A673 (cell line): ENCODE measurements at regions not wholly inside any gene's neighbourhood (a gene's known extent, or its start where the extent isn't known, plus 50 kb on each side); places are given as distances from the start of the nearest gene placed in this dataset.

Experiments
- EZH2 ChIP-seq: fragments of 200-600 bp; sonication (generic); IDR thresholded peaks from 2 replicates; pipeline ENCODE4 v1.6.1; 2017; ENCODE audit warnings: borderline replicate concordance, low read depth, mild to moderate bottlenecking, mixed read lengths, antibody characterized with exemption, low read length; ENCODE audit not compliant: poor library complexity, severe bottlenecking
- TF ChIP-seq, protein P1 (sequence below): fragments of 300-800, 200-600 bp; sonication (generic); conservative IDR thresholded peaks from 2 replicates; pipeline ENCODE4 v1.5.1; 2017; ENCODE audit warnings: low read depth, mild to moderate bottlenecking, antibody characterized with exemption, low read length, moderate library complexity, mixed read lengths

DNA sequence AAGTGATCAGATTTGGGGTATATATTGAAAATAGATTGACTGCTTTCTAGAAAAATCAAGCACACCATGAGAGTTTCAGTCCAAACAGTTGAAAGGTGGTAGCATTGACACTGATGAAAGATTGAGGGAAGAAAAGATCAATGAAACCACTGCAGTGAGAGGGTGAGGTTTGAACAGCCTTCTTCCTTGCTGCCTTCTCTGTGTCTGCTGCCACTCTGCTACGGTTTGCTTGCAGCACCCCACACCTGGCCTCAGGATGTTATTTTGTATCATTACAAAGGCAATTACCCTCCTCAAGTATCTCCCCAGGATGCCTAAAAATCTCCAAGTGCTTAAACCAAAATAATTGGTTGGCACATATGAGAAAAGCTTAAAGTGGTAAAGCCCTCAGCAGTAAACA, 683.6 kb upstream of the ARPP21 start:
- TF ChIP-seq, protein P1, sequence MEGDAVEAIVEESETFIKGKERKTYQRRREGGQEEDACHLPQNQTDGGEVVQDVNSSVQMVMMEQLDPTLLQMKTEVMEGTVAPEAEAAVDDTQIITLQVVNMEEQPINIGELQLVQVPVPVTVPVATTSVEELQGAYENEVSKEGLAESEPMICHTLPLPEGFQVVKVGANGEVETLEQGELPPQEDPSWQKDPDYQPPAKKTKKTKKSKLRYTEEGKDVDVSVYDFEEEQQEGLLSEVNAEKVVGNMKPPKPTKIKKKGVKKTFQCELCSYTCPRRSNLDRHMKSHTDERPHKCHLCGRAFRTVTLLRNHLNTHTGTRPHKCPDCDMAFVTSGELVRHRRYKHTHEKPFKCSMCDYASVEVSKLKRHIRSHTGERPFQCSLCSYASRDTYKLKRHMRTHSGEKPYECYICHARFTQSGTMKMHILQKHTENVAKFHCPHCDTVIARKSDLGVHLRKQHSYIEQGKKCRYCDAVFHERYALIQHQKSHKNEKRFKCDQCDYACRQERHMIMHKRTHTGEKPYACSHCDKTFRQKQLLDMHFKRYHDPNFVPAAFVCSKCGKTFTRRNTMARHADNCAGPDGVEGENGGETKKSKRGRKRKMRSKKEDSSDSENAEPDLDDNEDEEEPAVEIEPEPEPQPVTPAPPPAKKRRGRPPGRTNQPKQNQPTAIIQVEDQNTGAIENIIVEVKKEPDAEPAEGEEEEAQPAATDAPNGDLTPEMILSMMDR = no peak
- TF ChIP-seq EZH2 = no peak
